ENCODE measurements at regions not wholly inside any gene's neighbourhood (a gene's known extent, or its start where the extent isn't known, plus 50 kb on each side); places are given as distances from the start of the nearest gene placed in this dataset.

DNA sequence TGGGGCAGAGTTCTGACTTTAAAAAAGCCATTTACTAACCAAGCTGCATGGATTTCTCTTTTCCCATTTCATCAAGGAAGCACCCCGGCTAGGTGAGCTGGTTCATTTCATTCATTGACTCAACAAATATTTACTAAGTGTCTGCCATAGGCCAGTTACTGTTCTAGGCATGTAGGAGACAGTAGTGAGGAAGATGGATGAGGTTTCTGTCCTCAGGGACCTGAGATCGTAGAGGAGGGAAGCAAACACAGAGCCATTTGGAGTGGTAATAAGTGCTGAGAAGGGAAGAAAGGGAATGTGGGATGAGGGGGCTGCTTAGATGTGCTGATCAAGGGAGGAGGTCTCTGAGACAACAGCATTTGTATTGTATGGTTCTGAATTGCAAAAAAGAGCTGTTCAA lies 120.4 kb downstream of the C9orf152 start:
- Histone ChIP-seq H3K4me2 (ENCODE audit: low read depth, low read length) (no peak overlapping the region), H3K36me3 (replicated peaks in 1 of 2; ENCODE audit: control insufficient read depth in 1 of 2, insufficient read depth in 2 of 2, low read length in 2 of 2) (no peaks in the 10 kb centered on the region), H3K79me2 (ENCODE audit: insufficient read depth, low read length) (no peaks in the 10 kb centered on the region), H3K4me1 (ENCODE audit: insufficient read depth, low read length) (peaks cover 15% of the 10 kb centered on the region), H3K9ac (ENCODE audit: insufficient read depth, low read depth, low read length) (no peak overlapping the region), H3K4me3 (replicated peaks in 1 of 3; ENCODE audit: insufficient read depth in 1 of 3, low read depth in 2 of 3, low read length in 3 of 3) (no peak overlapping the region), H2AFZ (ENCODE audit: low read length) (no peak overlapping the region), H3K27ac (ENCODE audit: extremely low read length, insufficient read depth, low read length) (no peak overlapping the region), H3K27me3 (ENCODE audit: control insufficient read depth in 1 of 2, insufficient read depth in 2 of 2, low read length in 2 of 2) (no peaks in the 10 kb centered on the region), H3K9me3 (ENCODE audit: low read length) (no peaks in the 10 kb centered on the region), H4K20me1 (ENCODE audit: insufficient read depth, low read length) (no peaks in the 10 kb centered on the region)
- WGBS (ENCODE audit: low lambda C conversion rate) = 8% methylated on average over 2 of the region's 2 CpGs
- no peak for TF ChIP-seq RXRB (CRISPR knock-in tag; IDR thresholded peaks at IDR 0.05; ENCODE audit: borderline replicate concordance)
- BruUV-seq (replicated peaks) = no TSS peak
- ATAC-seq (no peak), FAIRE-seq (no peak), DNase-seq (ENCODE audit: low spot score) (no peak)
- ChIA-PET CTCF (ENCODE audit: low intra/inter-chr PET ratio, low total read pairs) (no interaction called here), POLR2A (no interaction called here)
- intact Hi-C loops (cut with micrococcal nuclease; ENCODE audit: unreplicated experiment) (no loop called here), in situ Hi-C loops (cut with HindIII; ENCODE audit: extremely low pct_ligation_motif_present, low pct_unique_long_range_greater_than_20kb) (no loop called here)

DNA sequence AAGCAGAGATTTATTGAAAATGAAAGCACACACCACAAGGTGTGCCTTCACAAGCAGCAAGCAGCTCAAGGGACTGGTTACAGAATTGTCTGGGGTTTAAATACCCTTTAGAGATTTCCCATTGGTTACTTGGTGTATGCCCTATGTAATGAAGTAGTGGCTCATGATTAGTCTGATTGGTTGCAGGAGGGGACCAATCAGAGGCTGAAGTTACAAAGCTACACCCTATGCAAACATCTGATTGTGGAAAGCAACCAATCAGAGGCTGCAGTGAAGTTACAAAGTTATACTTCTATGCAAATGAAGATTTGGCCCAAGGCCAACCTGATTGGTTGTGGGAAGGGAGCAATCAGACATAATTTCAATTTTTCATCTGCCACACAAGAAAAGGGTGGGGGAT lies 119.9 kb downstream of the C9orf152 start:
- ATAC-seq (no peak), DNase-seq (ENCODE audit: low spot score) (no peak), FAIRE-seq (no peak)
- H2AFZ ChIP-seq (ENCODE audit: low read length) = no peak overlapping the region
- H3K9me3 ChIP-seq (ENCODE audit: low read length) = no peaks in the 10 kb centered on the region
- no peaks in the 10 kb centered on the region for H4K20me1 ChIP-seq (ENCODE audit: insufficient read depth, low read length)
- no peak overlapping the region for H3K4me3 ChIP-seq (replicated peaks in 1 of 3; ENCODE audit: insufficient read depth in 1 of 3, low read depth in 2 of 3, low read length in 3 of 3)
- no peaks in the 10 kb centered on the region for H3K27me3 ChIP-seq (ENCODE audit: control insufficient read depth in 1 of 2, insufficient read depth in 2 of 2, low read length in 2 of 2)
- CTCF ChIA-PET (ENCODE audit: low intra/inter-chr PET ratio, low total read pairs) = no interaction called here
- H3K79me2 ChIP-seq (ENCODE audit: insufficient read depth, low read length) = no peaks in the 10 kb centered on the region
- H3K4me2 ChIP-seq (ENCODE audit: low read depth, low read length) = no peak overlapping the region
- H3K36me3 ChIP-seq (replicated peaks in 1 of 2; ENCODE audit: control insufficient read depth in 1 of 2, insufficient read depth in 2 of 2, low read length in 2 of 2) = no peaks in the 10 kb centered on the region
- in situ Hi-C loops (cut with HindIII; ENCODE audit: extremely low pct_ligation_motif_present, low pct_unique_long_range_greater_than_20kb) = no loop called here
- no peak overlapping the region for H3K27ac ChIP-seq (ENCODE audit: extremely low read length, insufficient read depth, low read length)
- intact Hi-C loops (cut with micrococcal nuclease; ENCODE audit: unreplicated experiment) = no loop called here
- POLR2A ChIA-PET = no interaction called here
- no TSS peak for BruUV-seq (replicated peaks)
- H3K9ac ChIP-seq (ENCODE audit: insufficient read depth, low read depth, low read length) = no peak overlapping the region
- H3K4me1 ChIP-seq (ENCODE audit: insufficient read depth, low read length) = peaks cover 15% of the 10 kb centered on the region
- TF ChIP-seq HOXA5 (CRISPR knock-in tag; IDR thresholded peaks at IDR 0.05) (no peak), ZNF20 (CRISPR knock-in tag; IDR thresholded peaks at IDR 0.05) (no peak), HNRNPK (IDR thresholded peaks at IDR 0.05; ENCODE audit: low read depth, low read length, poor library complexity, severe bottlenecking) (no peak), TOE1 (CRISPR knock-in tag; IDR thresholded peaks at IDR 0.05) (no peak), CHCHD3 (CRISPR knock-in tag; IDR thresholded peaks at IDR 0.05) (no peak), AKNA (CRISPR knock-in tag; IDR thresholded peaks at IDR 0.05; ENCODE audit: borderline replicate concordance) (no peak), ZNF547 (CRISPR knock-in tag; IDR thresholded peaks at IDR 0.05) (no peak)
- TF ChIP-seq, protein P1, sequence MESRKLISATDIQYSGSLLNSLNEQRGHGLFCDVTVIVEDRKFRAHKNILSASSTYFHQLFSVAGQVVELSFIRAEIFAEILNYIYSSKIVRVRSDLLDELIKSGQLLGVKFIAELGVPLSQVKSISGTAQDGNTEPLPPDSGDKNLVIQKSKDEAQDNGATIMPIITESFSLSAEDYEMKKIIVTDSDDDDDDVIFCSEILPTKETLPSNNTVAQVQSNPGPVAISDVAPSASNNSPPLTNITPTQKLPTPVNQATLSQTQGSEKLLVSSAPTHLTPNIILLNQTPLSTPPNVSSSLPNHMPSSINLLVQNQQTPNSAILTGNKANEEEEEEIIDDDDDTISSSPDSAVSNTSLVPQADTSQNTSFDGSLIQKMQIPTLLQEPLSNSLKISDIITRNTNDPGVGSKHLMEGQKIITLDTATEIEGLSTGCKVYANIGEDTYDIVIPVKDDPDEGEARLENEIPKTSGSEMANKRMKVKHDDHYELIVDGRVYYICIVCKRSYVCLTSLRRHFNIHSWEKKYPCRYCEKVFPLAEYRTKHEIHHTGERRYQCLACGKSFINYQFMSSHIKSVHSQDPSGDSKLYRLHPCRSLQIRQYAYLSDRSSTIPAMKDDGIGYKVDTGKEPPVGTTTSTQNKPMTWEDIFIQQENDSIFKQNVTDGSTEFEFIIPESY (CRISPR knock-in tag; IDR thresholded peaks at IDR 0.05) = no peak
- TF ChIP-seq, protein P2, sequence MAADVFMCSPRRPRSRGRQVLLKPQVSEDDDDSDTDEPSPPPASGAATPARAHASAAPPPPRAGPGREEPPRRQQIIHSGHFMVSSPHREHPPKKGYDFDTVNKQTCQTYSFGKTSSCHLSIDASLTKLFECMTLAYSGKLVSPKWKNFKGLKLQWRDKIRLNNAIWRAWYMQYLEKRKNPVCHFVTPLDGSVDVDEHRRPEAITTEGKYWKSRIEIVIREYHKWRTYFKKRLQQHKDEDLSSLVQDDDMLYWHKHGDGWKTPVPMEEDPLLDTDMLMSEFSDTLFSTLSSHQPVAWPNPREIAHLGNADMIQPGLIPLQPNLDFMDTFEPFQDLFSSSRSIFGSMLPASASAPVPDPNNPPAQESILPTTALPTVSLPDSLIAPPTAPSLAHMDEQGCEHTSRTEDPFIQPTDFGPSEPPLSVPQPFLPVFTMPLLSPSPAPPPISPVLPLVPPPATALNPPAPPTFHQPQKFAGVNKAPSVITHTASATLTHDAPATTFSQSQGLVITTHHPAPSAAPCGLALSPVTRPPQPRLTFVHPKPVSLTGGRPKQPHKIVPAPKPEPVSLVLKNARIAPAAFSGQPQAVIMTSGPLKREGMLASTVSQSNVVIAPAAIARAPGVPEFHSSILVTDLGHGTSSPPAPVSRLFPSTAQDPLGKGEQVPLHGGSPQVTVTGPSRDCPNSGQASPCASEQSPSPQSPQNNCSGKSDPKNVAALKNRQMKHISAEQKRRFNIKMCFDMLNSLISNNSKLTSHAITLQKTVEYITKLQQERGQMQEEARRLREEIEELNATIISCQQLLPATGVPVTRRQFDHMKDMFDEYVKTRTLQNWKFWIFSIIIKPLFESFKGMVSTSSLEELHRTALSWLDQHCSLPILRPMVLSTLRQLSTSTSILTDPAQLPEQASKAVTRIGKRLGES (CRISPR knock-in tag; IDR thresholded peaks at IDR 0.05; ENCODE audit: borderline replicate concordance) = no peak
